ENCODE measurements at regions not wholly inside any gene's neighbourhood (a gene's known extent, or its start where the extent isn't known, plus 50 kb on each side); places are given as distances from the start of the nearest gene placed in this dataset.

- TF ChIP-seq CTCF (IDR thresholded peaks at IDR 0.05; ENCODE audit: borderline replicate concordance, extremely low read depth, low read length, poor library complexity, severe bottlenecking), result no peak
- no peak for TF ChIP-seq EZH2 (IDR thresholded peaks at IDR 0.05; ENCODE audit: borderline replicate concordance, low read depth, low read length, severe bottlenecking)
These were observed 110.8 kb upstream of the SHOX start for GRCh38 chrX:519741-520140.
